ENCODE measurements at regions not wholly inside any gene's neighbourhood (a gene's known extent, or its start where the extent isn't known, plus 50 kb on each side); places are given as distances from the start of the nearest gene placed in this dataset.

- intact Hi-C loops (cut with DNase I, micrococcal nuclease), result no loop called here
- no peak for ATAC-seq
- no peak for DNase-seq
Measured at GRCh38 chrX:45749375-45749774, 548.7 kb upstream of the DIPK2B start.

GRCh38 chrX:45748369-45748774, 547.7 kb upstream of the DIPK2B start:
- DNase-seq, result no peak
- ATAC-seq, result no peak
- intact Hi-C loops (cut with DNase I, micrococcal nuclease), result no loop called here

- intact Hi-C loops (cut with DNase I, micrococcal nuclease), result no loop called here
- DNase-seq, result no peak
- ATAC-seq, result no peak
Measured at GRCh38 chrX:45747905-45748304, 547.2 kb upstream of the DIPK2B start.

DNA sequence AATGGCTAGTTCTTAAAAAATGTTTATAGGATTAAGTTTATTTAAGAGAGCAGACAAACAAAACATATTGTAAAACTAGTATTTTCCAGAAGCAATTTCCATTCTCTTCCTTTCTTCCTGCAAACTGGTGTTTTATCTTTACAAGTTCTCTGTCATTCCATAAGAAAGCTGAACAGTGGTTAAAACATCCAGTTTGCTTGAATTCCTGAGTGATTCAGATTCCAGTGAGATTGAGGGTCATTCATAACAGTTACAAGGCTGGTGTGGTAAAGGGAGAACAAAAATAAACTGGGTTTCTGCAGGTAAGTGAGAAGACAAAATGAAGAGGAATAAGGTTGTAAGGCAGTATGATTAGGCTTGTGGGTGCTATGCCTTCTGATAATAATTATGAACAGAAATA, 544.8 kb upstream of the DIPK2B start:
- ATAC-seq, result no peak

DNA sequence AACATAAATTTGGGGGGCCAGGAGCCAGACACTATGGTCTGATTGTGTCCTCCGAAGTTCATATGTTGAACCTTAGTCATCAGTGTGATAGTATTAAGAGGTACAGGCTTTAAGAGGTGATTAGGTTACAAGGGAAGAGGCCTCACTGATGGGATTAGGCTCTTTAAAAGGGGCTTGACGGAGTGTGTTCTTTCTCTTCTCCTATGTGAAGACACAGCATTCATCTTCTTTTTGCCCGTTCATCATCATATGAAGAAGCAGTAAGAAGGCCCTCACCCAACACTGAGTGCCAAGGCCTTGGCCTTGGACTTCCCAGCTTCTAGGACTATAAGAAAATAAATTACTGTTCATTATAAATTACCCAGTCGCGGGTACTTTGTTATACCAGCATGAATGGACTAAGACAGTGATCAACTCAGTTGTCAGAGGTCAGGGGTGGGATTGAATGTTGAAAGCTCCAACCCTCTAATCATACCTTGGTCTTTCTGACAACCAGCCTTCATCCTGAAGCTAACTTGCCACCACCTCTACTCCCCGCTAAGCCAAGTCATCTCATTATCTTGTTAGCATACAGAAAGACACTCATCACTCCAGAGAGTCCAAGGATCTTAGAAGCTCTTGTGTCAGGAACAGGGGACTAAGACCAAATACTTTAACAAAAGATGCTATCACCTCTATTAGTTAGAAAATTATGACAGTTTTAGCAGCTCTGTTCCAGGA, 543.4 kb upstream of the DIPK2B start:
- DNase-seq (no peak), ATAC-seq (no peak)
- intact Hi-C loops (cut with DNase I, micrococcal nuclease), result no loop called here

More for the DNA sequence above, 544.8 kb upstream of the DIPK2B start:
- DNase-seq, result no peak
- intact Hi-C loops (cut with DNase I, micrococcal nuclease), result no loop called here

DNA sequence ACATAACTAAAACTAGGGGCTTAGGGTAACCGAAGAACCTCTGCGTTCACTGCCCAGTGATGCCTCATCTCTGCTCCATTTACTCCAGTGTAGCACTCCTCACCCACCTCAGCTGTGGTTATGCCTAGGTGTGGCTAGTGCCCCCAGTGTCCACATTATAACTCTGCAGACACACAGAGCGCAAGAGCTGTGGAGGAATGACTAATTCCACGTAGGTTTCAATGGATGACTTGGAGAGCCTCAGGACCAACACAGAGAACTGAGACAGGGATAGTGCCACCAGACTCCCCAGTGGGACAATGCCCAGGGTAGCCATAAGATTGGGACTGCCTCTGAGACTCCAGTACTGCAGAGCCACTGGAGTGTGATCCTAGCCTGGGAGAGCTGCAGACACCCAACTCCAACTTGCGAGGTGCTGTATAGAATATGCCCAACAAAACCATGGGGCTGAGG, 542.4 kb upstream of the DIPK2B start:
- ATAC-seq (peak; percentile 26), DNase-seq (no peak)
- intact Hi-C loops (cut with DNase I, micrococcal nuclease), result no loop called here

DNA sequence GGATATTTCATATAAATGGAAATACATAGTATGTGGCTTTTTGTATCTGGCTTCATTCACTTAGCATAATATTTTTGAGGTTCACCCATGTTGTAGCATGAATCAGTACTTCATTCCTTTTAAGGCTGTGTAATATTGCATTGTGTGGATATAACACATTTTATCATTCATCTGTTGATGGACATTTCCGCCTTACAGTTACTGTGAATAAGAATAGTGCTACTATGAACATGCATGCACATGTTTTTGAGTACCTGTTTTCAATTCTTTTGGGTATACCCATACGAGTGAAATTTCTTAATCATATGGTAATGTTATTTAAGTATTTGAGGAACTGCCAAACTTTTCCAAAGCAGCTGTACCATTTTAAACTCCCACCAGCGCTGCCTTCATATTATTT, 539.6 kb upstream of the DIPK2B start:
- intact Hi-C loops (cut with DNase I, micrococcal nuclease), result no loop called here
- DNase-seq (no peak), ATAC-seq (no peak)

GRCh38 chrX:45735571-45735970, 534.9 kb upstream of the DIPK2B start:
- intact Hi-C loops (cut with DNase I, micrococcal nuclease), result no loop called here
- DNase-seq (no peak), ATAC-seq (no peak)

GRCh38 chrX:45731448-45731847, 530.8 kb upstream of the DIPK2B start:
- intact Hi-C loops (cut with DNase I, micrococcal nuclease), result no loop called here
- DNase-seq (no peak), ATAC-seq (no peak)

- DNase-seq, result no peak
- intact Hi-C loops (cut with DNase I, micrococcal nuclease), result no loop called here
- no peak for ATAC-seq
Measured at GRCh38 chrX:45727761-45728160, 527.1 kb upstream of the DIPK2B start.

- ATAC-seq, result no peak
- intact Hi-C loops (cut with DNase I, micrococcal nuclease), result no loop called here
Measured at GRCh38 chrX:45722471-45722870, 521.8 kb upstream of the DIPK2B start.

DNA sequence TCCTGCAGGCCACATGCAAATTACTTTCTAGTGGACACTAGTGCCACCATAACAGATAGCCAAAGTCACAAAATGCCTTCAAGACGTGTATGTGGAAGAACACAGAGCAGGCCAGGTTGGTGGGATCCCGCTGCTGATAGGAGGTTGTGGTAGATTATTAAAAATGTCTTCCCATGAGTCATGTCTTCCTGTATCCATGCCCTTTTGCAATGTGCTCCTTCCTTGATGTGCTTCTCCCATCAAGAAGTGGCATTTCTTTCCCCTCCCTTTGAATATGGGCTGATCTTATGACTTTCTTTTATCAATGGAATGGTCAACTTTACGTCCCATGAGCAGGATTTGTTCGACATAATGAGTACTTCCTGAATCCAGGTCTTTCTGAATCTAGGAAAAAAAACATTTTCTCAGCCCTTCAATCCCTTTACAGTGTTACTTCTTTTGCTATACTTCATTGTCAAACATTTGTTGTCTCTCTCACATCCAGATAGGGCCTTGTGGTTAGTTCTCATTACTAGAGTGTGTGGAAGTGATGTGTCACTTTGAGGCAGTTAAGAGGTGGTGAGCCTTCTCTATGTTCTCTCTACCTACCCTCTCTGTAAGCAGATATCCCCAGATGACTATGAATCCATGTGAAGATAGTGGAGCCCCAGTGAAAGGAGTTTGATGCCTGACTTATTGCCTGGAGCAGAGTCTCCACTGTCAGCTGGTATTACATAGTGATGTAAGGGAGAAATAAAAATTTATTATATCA, 519.2 kb upstream of the DIPK2B start:
- intact Hi-C loops (cut with DNase I, micrococcal nuclease), result no loop called here
- ATAC-seq (peak; percentile 35), DNase-seq (no peak)

More at GRCh38 chrX:45722471-45722870, 521.8 kb upstream of the DIPK2B start:
- no peak for DNase-seq

- intact Hi-C loops (cut with DNase I, micrococcal nuclease), result no loop called here
- DNase-seq (no peak), ATAC-seq (no peak)
Measured at GRCh38 chrX:45718676-45719075, 518.0 kb upstream of the DIPK2B start.

DNA sequence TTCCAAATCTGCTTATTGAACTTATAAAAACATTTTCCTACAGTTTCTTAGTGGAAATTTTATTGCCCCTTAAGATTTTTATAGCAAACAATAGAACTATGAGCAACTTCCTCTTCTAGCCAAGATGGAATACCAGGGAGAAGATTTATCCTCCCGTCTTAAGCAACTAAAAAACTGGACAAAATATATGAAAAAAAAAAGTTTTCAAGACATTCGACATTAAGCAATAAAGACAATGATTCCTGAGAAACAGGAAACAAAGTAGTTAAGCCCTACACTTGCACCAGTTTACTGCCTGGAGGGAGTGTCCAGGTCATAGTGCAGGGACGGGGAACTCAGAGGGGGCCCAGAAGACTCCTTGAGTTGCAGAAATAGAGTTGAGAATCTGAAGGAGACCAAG, 516.1 kb upstream of the DIPK2B start:
- intact Hi-C loops (cut with DNase I, micrococcal nuclease), result no loop called here
- DNase-seq (peak; percentile 9 to 34), ATAC-seq (peak; percentile 85)

DNA sequence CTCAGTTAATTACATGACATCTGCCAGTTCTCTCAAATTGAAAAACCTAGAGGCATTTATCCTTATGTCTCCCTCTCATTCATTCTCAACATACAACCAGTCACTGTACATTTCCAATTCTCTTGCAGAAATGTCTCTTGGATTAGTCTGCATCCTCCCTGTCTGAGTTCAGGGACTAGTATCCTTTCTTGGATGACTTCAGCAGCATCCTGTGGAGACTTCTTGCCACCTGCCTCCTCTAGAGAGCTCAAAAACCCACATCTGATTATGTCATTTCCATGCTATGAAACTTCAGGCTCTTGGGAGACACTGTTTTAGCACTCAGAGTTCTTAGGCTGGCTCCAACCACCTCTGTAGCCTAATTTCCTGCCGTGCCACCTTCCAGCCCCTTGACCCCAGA, 515.1 kb upstream of the DIPK2B start:
- ATAC-seq, result no peak
- DNase-seq, result no peak
- intact Hi-C loops (cut with DNase I, micrococcal nuclease), result no loop called here

DNA sequence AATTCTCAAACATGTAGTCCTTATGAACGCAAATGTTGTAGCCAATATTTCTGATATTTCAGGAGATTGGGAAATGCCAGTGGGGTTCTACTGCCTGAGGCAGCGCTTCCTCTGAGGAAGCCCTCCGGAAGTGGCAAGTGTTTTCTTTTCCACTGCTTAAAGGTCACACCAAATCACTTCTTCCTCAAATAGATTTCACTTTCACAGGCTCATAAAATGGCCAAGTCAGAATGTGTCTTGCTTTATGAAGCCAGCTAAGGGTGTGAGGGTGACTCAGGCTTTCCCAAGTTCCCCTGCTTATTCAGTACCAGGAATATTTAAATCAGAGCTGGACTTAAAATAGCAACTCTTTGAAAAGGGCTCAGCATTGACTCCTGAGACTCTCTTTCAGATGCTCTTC, 514.2 kb upstream of the DIPK2B start:
- intact Hi-C loops (cut with DNase I, micrococcal nuclease), result no loop called here
- ATAC-seq, result peak; percentile 88
- peak; percentile 5 to 32 for DNase-seq

GRCh38 chrX:45712067-45712466, 511.4 kb upstream of the DIPK2B start:
- ATAC-seq, result no peak
- no peak for DNase-seq
- intact Hi-C loops (cut with DNase I, micrococcal nuclease), result no loop called here

GRCh38 chrX:45711231-45711630, 510.6 kb upstream of the DIPK2B start:
- intact Hi-C loops (cut with DNase I, micrococcal nuclease), result no loop called here
- ATAC-seq (no peak), DNase-seq (no peak)

- ATAC-seq, result no peak
Measured at GRCh38 chrX:45710081-45710801, 509.6 kb upstream of the DIPK2B start.

DNA sequence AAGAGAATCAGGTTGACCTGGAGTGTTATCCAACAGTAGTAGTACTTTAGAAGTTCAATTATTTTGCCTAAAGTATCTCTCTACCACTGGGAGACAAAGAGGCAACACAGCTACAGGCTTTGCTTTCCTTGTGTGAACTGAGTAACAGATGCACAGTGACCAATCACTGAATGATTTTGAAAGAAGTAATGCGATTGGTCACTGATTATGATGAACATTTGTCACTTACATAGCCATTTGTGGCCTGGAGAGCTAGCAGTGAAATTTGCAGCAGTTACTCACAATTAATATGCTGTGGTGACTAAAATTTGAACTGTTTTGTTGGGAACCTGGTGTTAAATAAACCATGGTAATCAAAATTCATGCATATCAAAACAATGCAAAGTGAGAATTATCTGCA, 508.7 kb upstream of the DIPK2B start:
- intact Hi-C loops (cut with DNase I, micrococcal nuclease), result no loop called here
- DNase-seq, result no peak
- no peak for ATAC-seq

More at GRCh38 chrX:45710081-45710801, 509.6 kb upstream of the DIPK2B start:
- intact Hi-C loops (cut with DNase I, micrococcal nuclease), result no loop called here
- no peak for DNase-seq
